CD14-positive monocyte (primary cell): ENCODE measurements at regions not wholly inside any gene's neighbourhood (a gene's known extent, or its start where the extent isn't known, plus 50 kb on each side); places are given as distances from the start of the nearest gene placed in this dataset.
"Not testable (repeated sequence)": the region's sequence is repeated elsewhere in the genome, so short reads cannot be mapped to it uniquely, and the experiment has no call there.

Experiments used
- DNase-seq, 3 donors: peaks; one replicate each; pipeline ENCODE4 v3.0.0-alpha.2; 2011 to 2022
- H2AFZ ChIP-seq: 2 replicates; pipeline ENCODE4 v1.6.0; 2012; ENCODE audit warnings: mild to moderate bottlenecking, low read depth, low read length, inconsistent platforms; ENCODE audit not compliant: insufficient read depth, poor library complexity, severe bottlenecking
- H3K27ac ChIP-seq, 2 donors: 1 replicate in 1 of 2; 2 replicates in 1 of 2; pipeline ENCODE4 v1.5.1; 2012 to 2013; ENCODE audit warnings: low read length in 2 of 2, control low read depth in 1 of 2, inconsistent platforms in 1 of 2, low read depth in 1 of 2, mild to moderate bottlenecking in 1 of 2
- H3K27me3 ChIP-seq, 2 donors: one replicate each; pipeline versions ENCODE4 v1.6.0 to v1.6.1; 2011 to 2013; ENCODE audit warnings: low read length in 2 of 2; ENCODE audit not compliant: control insufficient read depth in 2 of 2, insufficient read depth in 2 of 2
- H3K36me3 ChIP-seq, 2 donors: replicated peaks in 1 of 2; 1 replicate in 1 of 2; 2 replicates in 1 of 2; pipeline versions ENCODE4 v1.5.1 to v1.6.1; 2012 to 2013; ENCODE audit warnings: low read length in 2 of 2, control low read depth in 1 of 2, inconsistent platforms in 1 of 2, mild to moderate bottlenecking in 1 of 2; ENCODE audit not compliant: insufficient read depth in 2 of 2, control insufficient read depth in 1 of 2
- H3K4me1 ChIP-seq, 2 donors: 1 replicate in 1 of 2; 2 replicates in 1 of 2; pipeline versions ENCODE4 v1.5.1 to v1.6.1; 2012 to 2013; ENCODE audit warnings: low read length in 2 of 2, control low read depth in 1 of 2, inconsistent platforms in 1 of 2, mild to moderate bottlenecking in 1 of 2, moderate library complexity in 1 of 2; ENCODE audit not compliant: insufficient read depth in 2 of 2, control insufficient read depth in 1 of 2
- H3K4me2 ChIP-seq: replicated peaks from 2 replicates; pipeline ENCODE3; 2012; ENCODE audit warnings: low read length, moderate library complexity, mild to moderate bottlenecking; ENCODE audit not compliant: poor library complexity, severe bottlenecking; ENCODE audit errors: extremely low read depth
- H3K4me3 ChIP-seq, 3 experiments: fragments of 200-600 bp in 1 of 3; sonication (generic) in 1 of 3; replicated peaks in 1 of 3; 1 replicate in 2 of 3; 2 replicates in 1 of 3; pipeline ENCODE4 v1.5.1; 2011 to 2013; ENCODE audit warnings: low read length in 3 of 3, mild to moderate bottlenecking in 3 of 3, control low read depth in 2 of 3, low read depth in 2 of 3, inconsistent platforms in 1 of 3, moderate library complexity in 1 of 3
- H3K79me2 ChIP-seq: 2 replicates; pipeline ENCODE4 v1.6.0; 2012; ENCODE audit warnings: mild to moderate bottlenecking, control low read depth, inconsistent platforms, low read length, moderate library complexity; ENCODE audit not compliant: insufficient read depth
- H3K9ac ChIP-seq: 2 replicates; pipeline ENCODE4 v1.6.0; 2017; ENCODE audit warnings: low read length, mild to moderate bottlenecking; ENCODE audit not compliant: insufficient read depth, poor library complexity, severe bottlenecking
- H3K9me3 ChIP-seq, 2 donors: replicated peaks in 1 of 2; 1 replicate in 1 of 2; 2 replicates in 1 of 2; pipeline versions ENCODE4 v1.5.1 to v1.6.1; 2012 to 2013; ENCODE audit warnings: low read length in 2 of 2, control low read depth in 1 of 2; ENCODE audit not compliant: control insufficient read depth in 1 of 2, insufficient read depth in 1 of 2
- H4K20me1 ChIP-seq: 2 replicates; pipeline ENCODE4 v1.6.0; 2012; ENCODE audit warnings: mild to moderate bottlenecking, low read length, control low read depth, moderate library complexity; ENCODE audit not compliant: insufficient read depth
- H3K27ac Mint-ChIP-seq, 7 donors: one replicate each; pipeline ENCODE4 v1.8.0; 2020; ENCODE audit warnings: mild to moderate bottlenecking in 7 of 7, mixed read lengths in 7 of 7, moderate library complexity in 6 of 7, inconsistent platforms in 2 of 7
- H3K27me3 Mint-ChIP-seq, 3 donors: one replicate each; pipeline ENCODE4 v1.8.0; 2021 to 2022; ENCODE audit warnings: low read depth in 3 of 3, mild to moderate bottlenecking in 3 of 3, mixed read lengths in 3 of 3, moderate library complexity in 3 of 3, inconsistent platforms in 1 of 3
- H3K36me3 Mint-ChIP-seq, 2 donors: one replicate each; pipeline ENCODE4 v1.8.0; 2020; ENCODE audit warnings: mixed read lengths in 2 of 2, inconsistent platforms in 1 of 2, mild to moderate bottlenecking in 1 of 2
- H3K4me1 Mint-ChIP-seq: one replicate; pipeline ENCODE4 v1.8.0; 2020; ENCODE audit warnings: mild to moderate bottlenecking, mixed read lengths
- H3K4me3 Mint-ChIP-seq, 2 donors: one replicate each; pipeline ENCODE4 v1.8.0; 2020; ENCODE audit warnings: mild to moderate bottlenecking in 2 of 2, mixed read lengths in 2 of 2, moderate library complexity in 1 of 2
- H3K9me3 Mint-ChIP-seq, 7 donors: one replicate each; pipeline ENCODE4 v1.8.0; 2020 to 2022; ENCODE audit warnings: mixed read lengths in 7 of 7, mild to moderate bottlenecking in 6 of 7, moderate library complexity in 6 of 7, inconsistent platforms in 2 of 7
- WGBS: methylation state at CpG from one replicate; pipeline ENCODE4 v1.1.5; 2013; ENCODE audit warnings: missing lambda C conversion rate; ENCODE audit not compliant: insufficient coverage; 5-methylcytosine and 5-hydroxymethylcytosine counted together
- intact Hi-C, 2 donors: fragments of 100-400 bp; cut with micrococcal nuclease; formaldehyde crosslinking; loops; one replicate each; pipeline versions ENCODE4 v1.15.0 to v1.15.1; 2023
- TF ChIP-seq, protein P1 (sequence below): fragments of 200-600 bp; IDR thresholded peaks from one replicate; pipeline ENCODE4 v1.8.0; 2022; ENCODE audit warnings: antibody characterized with exemption, mild to moderate bottlenecking

DNA sequence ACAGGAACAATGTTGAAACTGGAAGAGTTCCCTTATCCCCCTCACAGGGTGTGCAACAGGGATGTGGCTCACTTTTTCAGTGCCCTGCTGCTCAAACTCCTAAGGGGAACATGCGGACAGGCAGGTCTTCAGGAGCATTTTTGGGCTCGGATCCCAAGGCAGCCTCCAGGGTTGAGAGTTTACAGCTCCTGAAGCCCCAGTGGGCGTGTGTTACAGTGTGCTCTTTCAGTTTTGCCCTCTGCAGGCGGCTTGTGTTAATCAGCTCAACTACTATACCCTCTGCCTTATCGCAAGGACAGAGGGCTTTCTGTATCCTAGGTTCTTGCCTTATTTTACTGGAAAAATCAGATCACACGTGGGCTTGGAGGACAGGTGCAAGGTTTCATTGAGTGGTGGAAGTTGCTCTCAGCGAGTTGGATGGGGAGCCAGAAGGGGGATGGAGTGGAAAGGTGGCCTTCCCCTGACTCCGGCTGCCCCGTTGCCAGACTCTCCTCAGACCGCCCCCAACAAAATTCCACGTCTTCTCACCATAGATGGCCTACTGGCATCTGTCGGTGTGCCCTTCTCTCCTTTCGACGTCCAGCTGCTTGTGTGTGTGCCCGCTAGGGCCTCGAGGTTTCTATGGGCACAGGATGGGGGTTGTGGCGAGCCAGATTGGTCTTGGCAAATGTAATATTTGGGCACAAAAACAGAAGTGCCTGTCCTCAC, 541.9 kb downstream of the TMX3 start:
- 77% methylated on average over 9 of the region's 17 CpGs for WGBS
- Histone ChIP-seq H4K20me1 (no peaks in the 10 kb centered on the region), H3K79me2 (no peaks in the 10 kb centered on the region), H3K36me3 (no peaks in the 10 kb centered on the region), H3K4me3 (no peak overlapping the region), H3K9ac (no peak overlapping the region), H3K27ac (no peak overlapping the region), H3K4me1 (no peaks in the 10 kb centered on the region), H3K4me2 (no peak overlapping the region), H3K9me3 (peaks cover 0 to 9% of the 10 kb centered on the region in 2 donors), H3K27me3 (no peaks in the 10 kb centered on the region), H2AFZ (no peak overlapping the region)
- no peak overlapping the region for H3K4me3 Mint-ChIP-seq
- TF ChIP-seq, protein P1, sequence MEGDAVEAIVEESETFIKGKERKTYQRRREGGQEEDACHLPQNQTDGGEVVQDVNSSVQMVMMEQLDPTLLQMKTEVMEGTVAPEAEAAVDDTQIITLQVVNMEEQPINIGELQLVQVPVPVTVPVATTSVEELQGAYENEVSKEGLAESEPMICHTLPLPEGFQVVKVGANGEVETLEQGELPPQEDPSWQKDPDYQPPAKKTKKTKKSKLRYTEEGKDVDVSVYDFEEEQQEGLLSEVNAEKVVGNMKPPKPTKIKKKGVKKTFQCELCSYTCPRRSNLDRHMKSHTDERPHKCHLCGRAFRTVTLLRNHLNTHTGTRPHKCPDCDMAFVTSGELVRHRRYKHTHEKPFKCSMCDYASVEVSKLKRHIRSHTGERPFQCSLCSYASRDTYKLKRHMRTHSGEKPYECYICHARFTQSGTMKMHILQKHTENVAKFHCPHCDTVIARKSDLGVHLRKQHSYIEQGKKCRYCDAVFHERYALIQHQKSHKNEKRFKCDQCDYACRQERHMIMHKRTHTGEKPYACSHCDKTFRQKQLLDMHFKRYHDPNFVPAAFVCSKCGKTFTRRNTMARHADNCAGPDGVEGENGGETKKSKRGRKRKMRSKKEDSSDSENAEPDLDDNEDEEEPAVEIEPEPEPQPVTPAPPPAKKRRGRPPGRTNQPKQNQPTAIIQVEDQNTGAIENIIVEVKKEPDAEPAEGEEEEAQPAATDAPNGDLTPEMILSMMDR: no peak
- peaks cover 0 to 1% (median 0%) of the 10 kb centered on the region in 3 donors for H3K27me3 Mint-ChIP-seq
- no peak for DNase-seq
- H3K4me1 Mint-ChIP-seq: no peaks in the 10 kb centered on the region
- H3K9me3 Mint-ChIP-seq: peaks cover 0 to 9% (median 3%) of the 10 kb centered on the region in 7 donors
- intact Hi-C loops: no loop called here
- H3K27ac Mint-ChIP-seq: no peak overlapping the region
- no peaks in the 10 kb centered on the region for H3K36me3 Mint-ChIP-seq

- no peaks in the 10 kb centered on the region for H3K36me3 ChIP-seq
- no peak overlapping the region for H3K4me3 Mint-ChIP-seq
- H3K4me3 ChIP-seq: no peak overlapping the region
- H3K36me3 Mint-ChIP-seq: no peaks in the 10 kb centered on the region
- H4K20me1 ChIP-seq: no peaks in the 10 kb centered on the region
- no peaks in the 10 kb centered on the region for H3K9me3 ChIP-seq
- H3K4me1 Mint-ChIP-seq: no peaks in the 10 kb centered on the region
- TF ChIP-seq, protein P1: no peak
- H2AFZ ChIP-seq: no peak overlapping the region
- 75% methylated on average over 4 of the region's 4 CpGs for WGBS
- H3K4me1 ChIP-seq: no peaks in the 10 kb centered on the region
- intact Hi-C loops: no loop called here
- H3K27ac ChIP-seq: no peak overlapping the region
- no peaks in the 10 kb centered on the region for H3K79me2 ChIP-seq
- H3K27me3 Mint-ChIP-seq: no peaks in the 10 kb centered on the region
- no peak overlapping the region for H3K4me2 ChIP-seq
- no peak overlapping the region for H3K27ac Mint-ChIP-seq
- no peak overlapping the region for H3K9ac ChIP-seq
- H3K27me3 ChIP-seq: no peaks in the 10 kb centered on the region
- no peak for DNase-seq
- peaks cover 0 to 7% (median 0%) of the 10 kb centered on the region in 7 donors for H3K9me3 Mint-ChIP-seq
These were observed 550.0 kb downstream of the TMX3 start for GRCh38 chr18:68164909-68165308.

DNA sequence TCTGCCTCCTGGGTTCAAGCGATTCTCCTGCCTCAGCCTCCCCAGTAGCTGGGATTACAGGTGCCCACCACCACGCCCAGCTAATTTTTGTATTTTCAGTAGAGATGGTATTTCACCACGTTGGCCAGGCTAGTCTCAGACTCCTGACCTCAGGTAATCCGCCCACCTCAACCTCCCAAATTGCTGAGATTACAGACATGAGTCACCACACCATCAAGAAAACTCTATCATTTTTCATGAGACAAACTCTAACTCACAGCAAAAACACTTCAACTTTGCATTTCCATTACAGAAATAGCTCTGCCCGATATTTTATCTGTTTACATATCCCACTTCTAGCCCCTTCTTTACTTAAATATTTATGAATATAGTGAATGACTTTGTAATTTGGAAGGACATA, 561.1 kb downstream of the TMX3 start:
- H2AFZ ChIP-seq, H3K9me3 ChIP-seq, H3K4me3 Mint-ChIP-seq, H3K4me1 ChIP-seq, DNase-seq, H3K4me2 ChIP-seq, H3K4me3 ChIP-seq, H3K9me3 Mint-ChIP-seq, H3K27ac Mint-ChIP-seq, H3K27me3 ChIP-seq, H3K4me1 Mint-ChIP-seq, H3K36me3 Mint-ChIP-seq, H3K36me3 ChIP-seq, H3K9ac ChIP-seq, H4K20me1 ChIP-seq, H3K79me2 ChIP-seq, H3K27ac ChIP-seq, H3K27me3 Mint-ChIP-seq, intact Hi-C loops: not testable (repeated sequence)
- 80% methylated on average over 2 of the region's 5 CpGs for WGBS
